ENCODE measurements at regions not wholly inside any gene's neighbourhood (a gene's known extent, or its start where the extent isn't known, plus 50 kb on each side); places are given as distances from the start of the nearest gene placed in this dataset.

GRCh38 chr2:107760620-107761364 is 65.9 kb upstream of the RGPD4 start:
- no peak for DNase-seq
- Mint-ChIP-seq H3K4me1 (ENCODE audit: low read depth, unreplicated experiment) (no peaks in the 10 kb centered on the region), H3K27ac (ENCODE audit: unreplicated experiment) (no peak overlapping the region), H3K9me3 (ENCODE audit: unreplicated experiment) (no peaks in the 10 kb centered on the region), H3K36me3 (ENCODE audit: insufficient read depth, unreplicated experiment) (no peaks in the 10 kb centered on the region), H3K27me3 (ENCODE audit: insufficient read depth, unreplicated experiment) (peaks cover 9% of the 10 kb centered on the region), H3K4me3 (ENCODE audit: unreplicated experiment) (no peak overlapping the region)
- ChIA-PET CTCF (no interaction called here), POLR2A (no interaction called here)
- no peak for TF ChIP-seq CTCF (IDR thresholded peaks at IDR 0.05; ENCODE audit: insufficient read depth in 1 of 2, low read depth in 1 of 2, low read length in 1 of 2, severe bottlenecking in 1 of 2, unreplicated experiment in 1 of 2)
- no peaks in the 10 kb centered on the region for H3K9me3 ChIP-seq
- no peak overlapping the region for H3K4me3 ChIP-seq (ENCODE audit: low read depth, low read length)
- no peaks in the 10 kb centered on the region for H3K4me1 ChIP-seq
- intact Hi-C loops (cut with micrococcal nuclease; ENCODE audit: unreplicated experiment): no loop called here
- BruUV-seq (replicated peaks): no TSS peak
- no peaks in the 10 kb centered on the region for H3K27me3 ChIP-seq (replicated peaks; ENCODE audit: control insufficient read depth, insufficient read depth, low read length)
- no peaks in the 10 kb centered on the region for H3K36me3 ChIP-seq (ENCODE audit: control insufficient read depth, insufficient read depth, low read length)

GRCh38 chr2:107772353-107772752 is 54.3 kb upstream of the RGPD4 start:
- H3K27ac Mint-ChIP-seq (ENCODE audit: unreplicated experiment): no peak overlapping the region
- H3K27me3 ChIP-seq (replicated peaks; ENCODE audit: control insufficient read depth, insufficient read depth, low read length): no peaks in the 10 kb centered on the region
- H3K27me3 Mint-ChIP-seq (ENCODE audit: insufficient read depth, unreplicated experiment): peaks cover 9% of the 10 kb centered on the region
- H3K4me1 Mint-ChIP-seq (ENCODE audit: low read depth, unreplicated experiment): no peaks in the 10 kb centered on the region
- H3K4me3 Mint-ChIP-seq (ENCODE audit: unreplicated experiment): no peak overlapping the region
- no peak for DNase-seq
- H3K4me1 ChIP-seq: no peaks in the 10 kb centered on the region
- intact Hi-C loops (cut with micrococcal nuclease; ENCODE audit: unreplicated experiment): no loop called here
- no peaks in the 10 kb centered on the region for H3K9me3 Mint-ChIP-seq (ENCODE audit: unreplicated experiment)
- CTCF ChIA-PET: no interaction called here
- POLR2A ChIA-PET: no interaction called here
- BruUV-seq (replicated peaks): no TSS peak
- no peaks in the 10 kb centered on the region for H3K36me3 ChIP-seq (ENCODE audit: control insufficient read depth, insufficient read depth, low read length)
- no peak overlapping the region for H3K4me3 ChIP-seq (ENCODE audit: low read depth, low read length)
- no peaks in the 10 kb centered on the region for H3K36me3 Mint-ChIP-seq (ENCODE audit: insufficient read depth, unreplicated experiment)
- no peaks in the 10 kb centered on the region for H3K9me3 ChIP-seq
- TF ChIP-seq CTCF (IDR thresholded peaks at IDR 0.05; ENCODE audit: insufficient read depth in 1 of 2, low read depth in 1 of 2, low read length in 1 of 2, severe bottlenecking in 1 of 2, unreplicated experiment in 1 of 2): no peak

DNA sequence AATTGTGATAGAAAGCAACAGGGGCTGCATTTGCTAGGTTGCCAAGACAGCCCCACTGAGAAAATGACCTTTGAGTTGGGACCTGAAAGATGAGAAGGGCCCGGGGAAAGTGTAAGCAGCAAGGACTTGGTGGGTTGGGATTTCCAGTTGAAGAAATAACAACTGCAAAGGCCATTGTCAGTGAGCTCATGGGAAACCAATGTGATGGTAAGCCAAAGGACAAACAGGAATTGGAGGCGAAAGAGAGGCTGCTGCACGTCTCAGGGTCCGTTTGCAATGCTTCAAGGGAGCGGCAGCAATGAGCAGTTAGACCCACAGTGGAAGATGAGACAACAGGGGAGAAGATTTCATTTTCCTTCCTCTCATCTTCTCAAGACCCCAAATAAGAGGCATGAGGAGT is 51.5 kb upstream of the RGPD4 start:
- ChIA-PET POLR2A (no interaction called here), CTCF (no interaction called here)
- Mint-ChIP-seq H3K27me3 (ENCODE audit: insufficient read depth, unreplicated experiment) (peaks cover 11% of the 10 kb centered on the region), H3K4me3 (ENCODE audit: unreplicated experiment) (no peak overlapping the region), H3K27ac (ENCODE audit: unreplicated experiment) (no peak overlapping the region), H3K9me3 (ENCODE audit: unreplicated experiment) (no peaks in the 10 kb centered on the region), H3K4me1 (ENCODE audit: low read depth, unreplicated experiment) (no peaks in the 10 kb centered on the region), H3K36me3 (ENCODE audit: insufficient read depth, unreplicated experiment) (no peaks in the 10 kb centered on the region)
- H3K4me1 ChIP-seq: no peaks in the 10 kb centered on the region
- BruUV-seq (replicated peaks): no TSS peak
- TF ChIP-seq CTCF (IDR thresholded peaks at IDR 0.05; ENCODE audit: insufficient read depth in 1 of 2, low read depth in 1 of 2, low read length in 1 of 2, severe bottlenecking in 1 of 2, unreplicated experiment in 1 of 2): no peak
- H3K4me3 ChIP-seq (ENCODE audit: low read depth, low read length): no peak overlapping the region
- no peaks in the 10 kb centered on the region for H3K27me3 ChIP-seq (replicated peaks; ENCODE audit: control insufficient read depth, insufficient read depth, low read length)
- no peaks in the 10 kb centered on the region for H3K9me3 ChIP-seq
- intact Hi-C loops (cut with micrococcal nuclease; ENCODE audit: unreplicated experiment): no loop called here
- H3K36me3 ChIP-seq (ENCODE audit: control insufficient read depth, insufficient read depth, low read length): no peaks in the 10 kb centered on the region
- no peak for DNase-seq
